Fibroblast of lung (primary cell): ENCODE measurements at regions not wholly inside any gene's neighbourhood (a gene's known extent, or its start where the extent isn't known, plus 50 kb on each side); places are given as distances from the start of the nearest gene placed in this dataset.
"Not testable (repeated sequence)": the region's sequence is repeated elsewhere in the genome, so short reads cannot be mapped to it uniquely, and the experiment has no call there.

Source experiments
- DNase-seq, 2 donors: peaks; one replicate each; pipeline versions ENCODE4 v3.0.0 to v3.0.0-alpha.2; 2010; ENCODE audit warnings: low read depth in 2 of 2
- H2AFZ ChIP-seq: 2 replicates; pipeline ENCODE4 v1.5.1; 2012; ENCODE audit warnings: low read length, control low read depth, inconsistent platforms
- H3K27ac ChIP-seq: 2 replicates; pipeline ENCODE4 v1.5.1; 2011; ENCODE audit warnings: low read length, control low read depth; ENCODE audit not compliant: insufficient read depth
- H3K27me3 ChIP-seq: 2 replicates; pipeline ENCODE4 v1.5.1; 2011; ENCODE audit warnings: mild to moderate bottlenecking, low read length; ENCODE audit not compliant: control insufficient read depth, insufficient read depth
- H3K36me3 ChIP-seq: 2 replicates; pipeline ENCODE4 v1.5.1; 2011; ENCODE audit warnings: low read length; ENCODE audit not compliant: control insufficient read depth, insufficient read depth
- H3K4me1 ChIP-seq: 2 replicates; pipeline ENCODE4 v1.5.1; 2011; ENCODE audit warnings: low read length; ENCODE audit not compliant: control insufficient read depth, insufficient read depth; ENCODE audit errors: extremely low read depth
- H3K4me2 ChIP-seq: 2 replicates; pipeline ENCODE4 v1.5.1; 2011; ENCODE audit warnings: low read length, control low read depth; ENCODE audit not compliant: insufficient read depth; ENCODE audit errors: extremely low read depth
- H3K4me3 ChIP-seq, 4 experiments: fragments of 200-600 bp in 1 of 4; sonication (generic) in 1 of 4; replicated peaks in 1 of 4; 2 replicates each; pipeline ENCODE4 v1.5.1; 2011 to 2016; ENCODE audit warnings: low read length in 4 of 4, low read depth in 3 of 4, mild to moderate bottlenecking in 3 of 4, control low read depth in 2 of 4, inconsistent platforms in 1 of 4, mixed read lengths in 1 of 4; ENCODE audit not compliant: insufficient read depth in 1 of 4; ENCODE audit errors: control extremely low read depth in 1 of 4
- H3K79me2 ChIP-seq: 2 replicates; pipeline ENCODE4 v1.5.1; 2012; ENCODE audit warnings: mild to moderate bottlenecking, low read length, inconsistent platforms; ENCODE audit not compliant: control insufficient read depth, insufficient read depth
- H3K9ac ChIP-seq: 2 replicates; pipeline ENCODE4 v1.5.1; 2011; ENCODE audit warnings: mild to moderate bottlenecking, low read length, control low read depth; ENCODE audit not compliant: insufficient read depth
- H3K9me3 ChIP-seq: 2 replicates; pipeline ENCODE4 v1.5.1; 2012; ENCODE audit warnings: low read depth, low read length; ENCODE audit not compliant: control insufficient read depth, insufficient read depth
- H4K20me1 ChIP-seq: 2 replicates; pipeline ENCODE4 v1.5.1; 2011; ENCODE audit warnings: low read length; ENCODE audit not compliant: control insufficient read depth, insufficient read depth; ENCODE audit errors: extremely low read depth
- CTCF ChIP-seq, 2 donors: IDR thresholded peaks in 1 of 2; conservative IDR thresholded peaks in 1 of 2; 1 replicate in 1 of 2; 2 replicates in 1 of 2; pipeline ENCODE4 v1.5.1; 2011 to 2012; ENCODE audit warnings: low read length in 2 of 2, control low read depth in 1 of 2, inconsistent platforms in 1 of 2, low read depth in 1 of 2, mild to moderate bottlenecking in 1 of 2
- EZH2 ChIP-seq: IDR thresholded peaks from 2 replicates; pipeline ENCODE4 v1.5.1; 2012; ENCODE audit warnings: low read length, control low read depth, mild to moderate bottlenecking; ENCODE audit errors: missing control alignments

- DNase-seq, result peak in 1 of 2 donors; percentile 15
- Histone ChIP-seq H3K4me3 (no peak overlapping the region), H2AFZ (no peak overlapping the region), H3K36me3 (no peaks in the 10 kb centered on the region), H4K20me1 (no peaks in the 10 kb centered on the region), H3K4me1 (no peaks in the 10 kb centered on the region), H3K79me2 (no peaks in the 10 kb centered on the region), H3K27me3 (no peaks in the 10 kb centered on the region), H3K9ac (no peak overlapping the region), H3K9me3 (no peaks in the 10 kb centered on the region), H3K4me2 (no peak overlapping the region), H3K27ac (no peak overlapping the region)
- TF ChIP-seq EZH2 (no peak), CTCF (conservative IDR thresholded peaks at IDR 0.05 in 1 of 2, IDR thresholded peaks at IDR 0.05 in 1 of 2; ENCODE audit: low read depth in 1 of 2, low read length in 2 of 2) (no peak)
These were observed 943.7 kb downstream of the METTL15 start for GRCh38 chr11:29051935-29052334.

- not testable (repeated sequence) for H3K79me2 ChIP-seq, H3K9me3 ChIP-seq
These were observed 942.8 kb downstream of the METTL15 start for GRCh38 chr11:29050962-29051361.

GRCh38 chr11:29040489-29040888 lies 932.3 kb downstream of the METTL15 start:
- no peak overlapping the region for H3K9ac ChIP-seq
- H3K4me3 ChIP-seq, result no peak overlapping the region
- H3K9me3 ChIP-seq, result no peaks in the 10 kb centered on the region
- H3K4me1 ChIP-seq, result no peaks in the 10 kb centered on the region
- no peaks in the 10 kb centered on the region for H3K36me3 ChIP-seq
- no peak overlapping the region for H2AFZ ChIP-seq
- no peak overlapping the region for H3K4me2 ChIP-seq
- H4K20me1 ChIP-seq, result no peaks in the 10 kb centered on the region
- no peaks in the 10 kb centered on the region for H3K27me3 ChIP-seq
- H3K27ac ChIP-seq, result no peak overlapping the region
- TF ChIP-seq EZH2 (no peak), CTCF (conservative IDR thresholded peaks at IDR 0.05 in 1 of 2, IDR thresholded peaks at IDR 0.05 in 1 of 2; ENCODE audit: low read depth in 1 of 2, low read length in 2 of 2) (no peak)
- H3K79me2 ChIP-seq, result no peaks in the 10 kb centered on the region
- DNase-seq, result no peak

More at GRCh38 chr11:29050962-29051361, 942.8 kb downstream of the METTL15 start:
- H3K36me3 ChIP-seq, H3K4me3 ChIP-seq, DNase-seq, H2AFZ ChIP-seq, H3K4me1 ChIP-seq, H4K20me1 ChIP-seq, H3K9ac ChIP-seq, H3K4me2 ChIP-seq, H3K27me3 ChIP-seq, H3K27ac ChIP-seq: not testable (repeated sequence)
